H1 (cell line): ENCODE measurements at regions not wholly inside any gene's neighbourhood (a gene's known extent, or its start where the extent isn't known, plus 50 kb on each side); places are given as distances from the start of the nearest gene placed in this dataset.

ENCODE experiments used
- ATF2 ChIP-seq: IDR thresholded peaks from 2 replicates; pipeline ENCODE4 v1.6.1; 2012; ENCODE audit warnings: low read length, inconsistent platforms
- CEBPB ChIP-seq: IDR thresholded peaks from 2 replicates; pipeline ENCODE4 v1.6.1; 2012; ENCODE audit warnings: low read depth, low read length
- CHD2 ChIP-seq: IDR thresholded peaks from 2 replicates; pipeline ENCODE4 v1.6.1; 2012; ENCODE audit warnings: low read length, improper control_type of control experiment
- CTCF ChIP-seq, 3 experiments: IDR thresholded peaks; 1 replicate in 2 of 3; 2 replicates in 1 of 3; pipeline versions ENCODE4 v1.5.1 to v1.6.1; 2011; ENCODE audit warnings: low read length in 3 of 3, mild to moderate bottlenecking in 3 of 3, inconsistent platforms in 2 of 3, low read depth in 1 of 3, moderate library complexity in 1 of 3; ENCODE audit not compliant: insufficient read depth in 1 of 3; ENCODE audit errors: control extremely low read depth in 1 of 3
- EGR1 ChIP-seq: IDR thresholded peaks from 2 replicates; pipeline ENCODE4 v1.6.1; 2011; ENCODE audit warnings: low read depth, low read length, borderline replicate concordance
- EZH2 ChIP-seq: fragments of 200-600 bp; sonication (generic); IDR thresholded peaks from 2 replicates; pipeline ENCODE4 v1.7.1; 2012; ENCODE audit warnings: low read depth, mild to moderate bottlenecking, moderate library complexity, low read length, inconsistent platforms; ENCODE audit not compliant: severe bottlenecking
- FOSL1 ChIP-seq: IDR thresholded peaks from 2 replicates; pipeline ENCODE4 v1.6.1; 2011; ENCODE audit warnings: mild to moderate bottlenecking, low read depth, low read length, moderate library complexity; ENCODE audit not compliant: insufficient read depth
- MAX ChIP-seq: IDR thresholded peaks from 2 replicates; pipeline ENCODE4 v1.6.1; 2012; ENCODE audit warnings: inconsistent platforms
- POLR2A ChIP-seq, 2 experiments: IDR thresholded peaks; 1 replicate in 1 of 2; 2 replicates in 1 of 2; pipeline ENCODE4 v1.6.1; 2011; ENCODE audit warnings: low read depth in 2 of 2, low read length in 2 of 2, mild to moderate bottlenecking in 2 of 2; ENCODE audit errors: control extremely low read depth in 1 of 2
- RAD21 ChIP-seq, 2 experiments: IDR thresholded peaks in 1 of 2; conservative IDR thresholded peaks in 1 of 2; 2 replicates each; pipeline ENCODE4 v1.6.1; 2011; ENCODE audit warnings: low read depth in 2 of 2, low read length in 2 of 2, improper control_type of control experiment in 1 of 2, inconsistent platforms in 1 of 2, mild to moderate bottlenecking in 1 of 2, moderate library complexity in 1 of 2
- SP4 ChIP-seq: IDR thresholded peaks from 2 replicates; pipeline ENCODE4 v1.6.1; 2012; ENCODE audit warnings: low read length, inconsistent platforms
- SUZ12 ChIP-seq: fragments of 200-600 bp; sonication (generic); IDR thresholded peaks from 2 replicates; pipeline ENCODE4 v1.6.1; 2012; ENCODE audit warnings: mild to moderate bottlenecking, inconsistent platforms, low read length, moderate library complexity, mixed read lengths
- TAF1 ChIP-seq: IDR thresholded peaks from 2 replicates; pipeline ENCODE4 v1.6.1; 2011; ENCODE audit warnings: mild to moderate bottlenecking, low read depth, low read length
- TCF12 ChIP-seq: IDR thresholded peaks from 2 replicates; pipeline ENCODE4 v1.6.1; 2011; ENCODE audit warnings: low read depth, mild to moderate bottlenecking, low read length

DNA sequence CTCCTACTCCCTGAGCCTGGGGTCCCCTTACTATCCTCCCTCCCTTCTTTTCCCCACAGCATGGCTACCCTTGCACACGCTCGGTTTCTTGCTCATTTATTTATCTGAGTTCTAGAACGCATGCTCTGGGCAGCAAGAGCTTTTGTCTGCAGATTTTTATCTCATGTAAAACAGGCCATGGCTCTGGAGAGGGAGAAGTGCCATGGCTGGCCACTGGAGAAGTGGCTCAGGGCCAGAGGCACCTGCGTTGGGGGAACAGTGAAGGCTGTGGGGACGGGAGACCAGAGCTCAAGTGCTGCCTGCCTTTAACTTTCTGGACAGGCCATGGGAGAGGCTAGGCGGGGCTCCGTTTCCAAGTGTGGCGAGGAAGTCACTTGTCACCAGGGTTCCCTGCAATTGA, 177.7 kb upstream of the SULF2 start:
- TF ChIP-seq FOSL1, result no peak
- TF ChIP-seq EGR1, result no peak
- TF ChIP-seq POLR2A (IDR thresholded peaks at IDR 0.05; ENCODE audit: control extremely low read depth in 1 of 2, low read depth in 2 of 2, low read length in 2 of 2), result no peak
- TF ChIP-seq EZH2, result no peak
- no peak for TF ChIP-seq TCF12
- no peak for TF ChIP-seq MAX
- no peak for TF ChIP-seq SP4
- no peak for TF ChIP-seq TAF1
- no peak for TF ChIP-seq CEBPB
- TF ChIP-seq CHD2, result no peak
- TF ChIP-seq RAD21 (IDR thresholded peaks at IDR 0.05 in 1 of 2, conservative IDR thresholded peaks at IDR 0.05 in 1 of 2; ENCODE audit: low read depth in 2 of 2, low read length in 2 of 2), result no peak
- TF ChIP-seq SUZ12, result no peak
- no peak for TF ChIP-seq ATF2
- no peak for TF ChIP-seq CTCF (IDR thresholded peaks at IDR 0.05; ENCODE audit: control extremely low read depth in 1 of 3, insufficient read depth in 1 of 3, low read depth in 1 of 3, low read length in 3 of 3)
